NCI-H226 (cell line): ENCODE measurements at regions not wholly inside any gene's neighbourhood (a gene's known extent, or its start where the extent isn't known, plus 50 kb on each side); places are given as distances from the start of the nearest gene placed in this dataset.

Source experiments
- DNase-seq: peaks from one replicate; pipeline ENCODE4 v3.0.0-alpha.2; 2015

- DNase-seq: no peak
Observed at GRCh38 chr21:14718951-14719350, 172.8 kb upstream of the SAMSN1 start.

GRCh38 chr21:14716761-14717396, 170.8 kb upstream of the SAMSN1 start:
- peak; percentile 14 for DNase-seq

- no peak for DNase-seq
Observed at GRCh38 chr21:14713109-14713508, 167.0 kb upstream of the SAMSN1 start.

- DNase-seq: peak; percentile 39
Observed at GRCh38 chr21:14712121-14712715, 166.1 kb upstream of the SAMSN1 start.

GRCh38 chr21:14711287-14711686, 165.2 kb upstream of the SAMSN1 start:
- no peak for DNase-seq

GRCh38 chr21:14707511-14708020, 161.5 kb upstream of the SAMSN1 start:
- DNase-seq: no peak

- no peak for DNase-seq
Observed at GRCh38 chr21:14706712-14707510, 160.8 kb upstream of the SAMSN1 start.

GRCh38 chr21:14699433-14700407, 153.6 kb upstream of the SAMSN1 start:
- DNase-seq: no peak

GRCh38 chr21:14697769-14698168, 151.7 kb upstream of the SAMSN1 start:
- no peak for DNase-seq

GRCh38 chr21:14694817-14695216, 148.7 kb upstream of the SAMSN1 start:
- no peak for DNase-seq

GRCh38 chr21:14693997-14694396, 147.9 kb upstream of the SAMSN1 start:
- DNase-seq: no peak

- no peak for DNase-seq
Observed at GRCh38 chr21:14691914-14692313, 145.8 kb upstream of the SAMSN1 start.

GRCh38 chr21:14690886-14691285, 144.8 kb upstream of the SAMSN1 start:
- DNase-seq: peak; percentile 12

GRCh38 chr21:14688936-14689335, 142.8 kb upstream of the SAMSN1 start:
- no peak for DNase-seq

- DNase-seq: no peak
Observed at GRCh38 chr21:14688412-14688811, 142.3 kb upstream of the SAMSN1 start.

GRCh38 chr21:14687268-14687625, 141.1 kb upstream of the SAMSN1 start:
- DNase-seq: no peak

GRCh38 chr21:14686466-14687267, 140.6 kb upstream of the SAMSN1 start:
- no peak for DNase-seq

GRCh38 chr21:14685568-14685967, 139.5 kb upstream of the SAMSN1 start:
- no peak for DNase-seq

- no peak for DNase-seq
Observed at GRCh38 chr21:14684071-14684470, 138.0 kb upstream of the SAMSN1 start.

GRCh38 chr21:14683063-14683462, 136.9 kb upstream of the SAMSN1 start:
- no peak for DNase-seq

- DNase-seq: no peak
Observed at GRCh38 chr21:14678973-14679574, 133.0 kb upstream of the SAMSN1 start.
